ENCODE measurements at regions not wholly inside any gene's neighbourhood (a gene's known extent, or its start where the extent isn't known, plus 50 kb on each side); places are given as distances from the start of the nearest gene placed in this dataset.

DNA sequence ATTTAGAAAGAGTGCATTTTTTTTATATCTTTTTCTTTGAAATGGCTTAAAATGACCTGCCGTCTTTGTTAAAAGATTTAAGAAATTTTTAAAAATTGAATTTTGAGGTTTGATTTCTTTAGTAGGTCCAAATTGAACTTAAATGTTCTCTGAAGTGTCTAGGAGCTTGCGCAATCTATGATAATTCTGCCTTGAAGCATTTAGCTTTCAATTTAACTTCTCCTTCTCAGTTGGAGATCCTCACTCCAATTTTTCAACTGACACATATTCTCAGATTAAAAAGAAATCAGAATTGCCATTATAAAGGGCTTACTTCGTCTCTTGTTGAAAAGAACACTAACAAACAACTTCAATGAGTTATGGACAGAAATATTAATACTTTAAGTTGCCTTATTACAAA, 273.5 kb downstream of the TMA16 start:
- TF ChIP-seq EZH2 (IDR thresholded peaks at IDR 0.05; ENCODE audit: insufficient read depth, poor library complexity, severe bottlenecking) (no peak), EZH2phosphoT487 (IDR thresholded peaks at IDR 0.05; ENCODE audit: insufficient read depth, low read depth) (no peak)

All from GM23248 (cell line).